NCI-H82 (cell line): ENCODE measurements at regions not wholly inside any gene's neighbourhood (a gene's known extent, or its start where the extent isn't known, plus 50 kb on each side); places are given as distances from the start of the nearest gene placed in this dataset.

Source experiments
- DNase-seq: peaks from one replicate; lab custom pipeline; 2025; lab: John Stamatoyannopoulos, UW

DNA sequence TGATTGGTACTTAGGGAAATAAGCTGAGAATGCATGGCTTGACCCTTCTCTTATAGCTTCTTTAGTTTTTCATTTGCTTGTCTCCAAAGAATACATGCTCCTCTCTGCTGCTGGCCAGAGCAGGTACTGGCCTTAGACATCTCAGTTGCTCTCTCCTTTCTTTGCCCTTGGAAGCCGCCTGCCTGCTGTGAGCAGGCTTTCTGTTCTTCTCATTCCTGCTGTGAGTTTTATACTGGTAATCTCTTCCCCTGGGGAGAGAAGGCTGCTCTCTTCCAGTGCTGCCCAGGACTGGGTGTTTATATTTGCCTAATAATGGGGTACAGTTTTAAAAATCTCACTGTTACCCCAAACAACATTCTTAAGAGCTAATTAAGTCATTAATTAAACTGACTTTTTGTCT lies 323.5 kb upstream of the LRRC7 start:
- no peak for DNase-seq

DNA sequence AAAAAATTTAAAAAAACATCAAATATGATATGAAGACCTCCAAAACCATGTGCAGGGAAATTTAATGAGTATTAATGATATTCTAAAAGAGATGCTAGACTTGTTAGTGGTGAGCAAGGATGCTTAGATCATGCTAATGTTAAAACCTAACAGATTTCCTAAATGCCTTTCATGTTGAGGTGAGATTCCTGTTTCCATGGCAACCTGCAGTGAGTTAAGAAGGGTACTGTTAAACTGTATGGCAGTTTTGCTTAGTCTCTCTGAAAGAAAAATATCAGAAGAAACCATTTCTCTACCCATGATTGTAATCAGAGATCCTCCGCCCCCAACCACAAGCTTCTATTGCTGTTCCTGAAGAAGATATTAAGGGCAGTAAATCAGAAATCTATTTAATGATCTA lies 321.6 kb upstream of the LRRC7 start:
- DNase-seq = no peak

DNA sequence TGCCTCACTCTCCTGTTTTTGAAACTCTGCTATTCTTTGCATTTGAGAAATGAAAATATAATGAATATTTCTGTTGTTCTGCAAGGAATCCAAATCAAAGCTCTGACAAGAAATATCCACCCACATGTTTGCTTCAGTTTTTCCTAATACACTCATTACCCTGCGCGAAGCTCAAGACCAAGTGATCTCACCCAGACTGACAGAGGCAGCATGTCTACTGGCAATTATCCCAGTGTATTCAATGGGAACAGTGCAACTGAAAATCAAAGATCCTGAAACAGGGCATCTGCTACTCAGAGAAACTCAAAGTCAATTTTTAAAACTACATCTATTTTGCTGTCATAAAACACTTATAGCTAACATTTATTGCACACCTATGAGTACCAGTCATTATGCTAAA lies 321.0 kb upstream of the LRRC7 start:
- no peak for DNase-seq

DNA sequence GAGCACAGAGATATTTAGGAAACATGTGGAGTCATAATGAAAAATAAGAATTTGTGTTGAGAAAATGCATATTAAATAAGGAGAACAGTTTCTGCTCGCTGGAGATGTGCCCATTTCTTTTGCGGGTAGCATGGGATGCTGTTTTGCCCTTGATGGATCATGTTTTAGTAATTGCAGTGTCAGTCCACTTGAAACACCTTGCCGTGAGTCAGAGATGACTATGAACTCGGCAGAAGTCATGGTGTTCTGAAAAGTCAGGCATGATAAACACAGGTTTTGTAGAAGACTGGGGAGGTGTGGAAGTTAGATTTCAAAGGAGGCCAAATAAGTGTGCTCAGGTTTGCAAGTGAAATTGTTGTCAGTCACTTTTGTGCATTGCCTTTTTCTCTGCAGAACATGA lies 315.0 kb upstream of the LRRC7 start:
- DNase-seq = no peak

DNA sequence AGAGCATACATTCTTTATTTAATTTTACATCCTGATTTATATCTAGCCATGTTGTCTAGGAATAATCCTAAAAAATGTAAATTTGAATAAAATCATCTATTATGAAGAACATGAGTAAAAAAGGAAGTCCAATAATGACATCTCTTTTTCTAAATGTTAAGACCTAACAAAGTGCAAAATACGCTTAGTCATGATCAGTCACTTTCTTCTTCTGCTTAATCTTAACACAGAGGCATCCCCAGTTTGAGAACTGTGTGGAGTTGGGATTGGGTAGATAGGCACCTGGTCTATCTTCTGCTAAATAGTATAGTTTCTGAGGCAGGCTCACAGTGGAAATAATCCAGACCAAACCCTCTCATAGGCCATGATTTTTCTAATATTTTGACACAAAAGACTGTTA lies 311.7 kb upstream of the LRRC7 start:
- no peak for DNase-seq

DNA sequence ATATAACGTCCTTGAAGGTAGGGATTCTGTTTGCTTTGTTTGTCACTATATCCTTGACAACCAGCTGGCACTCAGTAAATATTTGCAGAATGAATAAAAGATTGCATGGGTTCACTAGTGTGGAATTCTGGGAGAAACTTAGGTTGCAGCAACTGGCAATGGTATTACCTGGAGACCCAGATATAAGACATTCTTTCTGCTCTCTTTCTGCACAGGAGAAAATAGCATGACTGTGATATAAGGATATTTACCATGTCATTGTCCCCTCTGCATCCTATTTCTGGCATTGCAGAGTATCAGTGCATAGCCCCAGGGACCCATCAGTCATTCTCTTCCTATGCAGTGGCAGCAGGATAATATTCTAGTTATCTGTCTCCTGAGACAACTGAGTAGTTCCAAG lies 308.9 kb upstream of the LRRC7 start:
- no peak for DNase-seq

DNA sequence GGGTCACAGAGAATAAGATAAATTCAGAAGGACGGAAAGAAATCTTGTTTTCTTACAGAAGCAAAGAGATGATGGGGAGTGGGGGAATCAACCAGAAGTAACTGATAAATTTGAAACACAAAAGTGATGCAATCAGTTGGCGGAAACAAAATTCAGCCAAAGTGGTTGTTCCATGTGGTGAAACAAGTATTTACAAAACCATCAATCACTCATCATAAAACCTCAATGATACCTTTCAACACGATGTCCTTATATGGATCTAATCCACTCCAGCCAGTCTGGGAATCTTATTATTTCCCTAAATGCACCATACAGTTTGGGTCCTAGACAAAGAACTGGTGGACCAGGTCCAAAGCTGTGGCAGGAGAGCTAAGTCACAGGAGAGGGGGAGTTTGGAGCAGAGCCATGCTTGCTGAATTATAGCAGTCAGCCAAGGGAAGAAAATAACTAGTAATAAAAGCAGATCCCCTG lies 303.8 kb upstream of the LRRC7 start:
- DNase-seq = no peak

DNA sequence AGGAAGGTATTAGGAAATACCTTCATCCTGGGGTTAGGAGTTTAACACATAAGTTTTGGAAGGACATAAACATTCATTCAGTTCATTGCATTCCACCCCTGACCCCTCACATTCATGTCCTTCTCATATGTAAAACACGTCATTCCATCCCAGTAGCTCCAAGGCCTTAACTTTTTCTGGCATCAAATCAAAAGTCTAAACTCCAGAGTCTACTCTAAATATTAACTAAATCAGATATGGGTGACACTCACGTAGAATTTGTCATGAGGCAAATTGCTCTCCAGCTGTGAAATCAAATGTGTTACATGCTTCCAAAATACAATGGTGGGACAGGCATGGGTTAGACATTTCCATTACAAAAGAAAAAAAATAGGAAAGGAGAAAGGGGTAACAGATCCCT lies 298.2 kb upstream of the LRRC7 start:
- no peak for DNase-seq

DNA sequence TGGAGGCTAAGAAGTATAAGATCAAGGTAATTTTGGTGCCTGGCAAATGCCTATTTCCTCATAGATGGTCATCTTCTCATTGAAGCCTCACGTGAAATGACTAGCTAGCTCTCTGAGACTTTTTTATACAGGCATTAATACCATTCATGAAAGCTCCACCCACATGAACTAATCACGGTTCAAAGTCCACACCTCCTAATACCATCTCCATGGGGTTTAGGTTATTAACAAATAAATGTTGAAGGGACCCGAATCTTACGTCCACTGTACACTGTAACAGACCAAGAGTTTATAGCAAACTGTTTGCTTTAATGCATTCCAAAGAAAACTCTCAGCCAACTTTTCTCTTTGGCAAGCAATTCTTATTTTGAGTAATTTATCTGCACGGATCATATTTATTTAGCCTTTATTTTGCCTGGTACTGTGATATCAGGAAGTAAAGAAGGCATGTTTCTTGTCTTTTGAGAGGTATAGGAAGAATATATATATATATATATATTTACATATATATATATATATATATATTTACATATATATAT lies 296.1 kb upstream of the LRRC7 start:
- DNase-seq = no peak

DNA sequence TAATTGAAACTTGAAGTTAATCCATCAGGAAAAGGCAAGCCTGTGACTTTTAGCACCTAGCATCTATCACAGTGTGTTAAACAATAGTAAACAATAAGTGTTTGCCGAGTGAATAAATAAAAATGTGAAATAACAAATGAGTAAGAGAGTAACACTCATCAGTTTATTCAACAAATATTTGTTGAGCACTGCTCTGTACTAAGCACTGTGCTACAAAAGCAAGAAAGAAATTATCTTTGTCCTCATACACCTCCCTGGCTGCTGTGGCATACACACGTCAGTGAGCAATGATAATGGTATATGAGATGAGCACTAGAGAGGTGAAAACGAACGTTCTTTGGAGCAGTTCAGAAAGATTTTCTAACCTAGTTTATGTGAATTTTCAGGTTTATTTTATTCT lies 295.0 kb upstream of the LRRC7 start:
- no peak for DNase-seq

DNA sequence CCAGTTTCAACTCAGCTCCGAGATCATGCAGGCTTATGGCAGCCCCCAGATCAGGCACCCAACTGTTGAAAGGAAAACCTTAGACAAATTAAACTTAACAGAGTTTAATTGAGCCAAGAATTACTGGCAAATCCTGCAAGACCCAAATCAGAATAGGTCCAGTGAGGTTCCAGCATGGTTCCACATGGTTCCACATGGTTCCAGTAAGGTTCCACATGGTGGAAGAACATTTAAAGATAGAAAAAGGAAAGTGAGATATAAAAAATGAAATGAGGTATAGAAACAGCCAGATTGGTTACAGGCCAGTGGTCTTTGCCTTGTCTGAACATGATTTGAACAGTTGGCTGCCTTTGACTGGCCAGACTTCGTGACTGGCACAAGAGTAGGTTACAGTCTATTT lies 288.8 kb upstream of the LRRC7 start:
- DNase-seq = no peak

DNA sequence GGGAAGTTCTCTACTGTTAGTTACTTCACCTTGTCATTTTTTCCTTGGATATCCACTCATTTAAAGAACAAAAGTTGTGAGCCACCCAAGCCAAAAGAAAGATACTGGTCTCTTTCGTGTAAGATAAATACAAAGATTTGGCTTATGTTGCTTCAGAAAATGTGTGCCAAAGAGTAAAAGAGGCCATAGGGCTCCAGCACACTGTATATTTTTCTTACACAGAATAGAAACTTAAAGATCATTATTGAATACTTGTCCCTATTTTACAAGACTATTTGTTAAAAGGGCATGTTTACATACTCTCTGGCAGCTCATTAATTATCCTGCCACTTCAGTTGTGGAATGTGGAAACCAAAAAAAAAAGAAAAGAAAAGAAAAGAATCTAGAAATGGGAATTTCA lies 284.2 kb upstream of the LRRC7 start:
- DNase-seq = no peak

DNA sequence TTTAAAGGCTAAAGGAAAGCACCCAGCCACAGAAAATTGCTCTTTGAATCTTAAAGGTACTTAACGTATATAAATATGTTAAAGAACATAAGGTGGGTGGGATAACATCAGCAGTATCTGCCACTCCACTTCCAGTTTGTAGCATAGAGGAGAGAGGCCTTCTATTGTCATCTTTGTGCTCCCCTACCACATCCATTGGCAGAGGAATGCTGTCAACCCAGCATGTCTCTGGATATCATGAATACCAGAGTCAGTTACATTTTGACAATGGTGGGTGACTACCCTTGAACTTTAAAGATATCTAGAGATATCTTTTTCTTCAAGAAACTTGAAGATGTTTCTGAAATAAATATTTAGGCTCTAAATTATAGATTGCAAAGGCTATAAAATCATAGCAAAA lies 283.2 kb upstream of the LRRC7 start:
- DNase-seq = no peak

DNA sequence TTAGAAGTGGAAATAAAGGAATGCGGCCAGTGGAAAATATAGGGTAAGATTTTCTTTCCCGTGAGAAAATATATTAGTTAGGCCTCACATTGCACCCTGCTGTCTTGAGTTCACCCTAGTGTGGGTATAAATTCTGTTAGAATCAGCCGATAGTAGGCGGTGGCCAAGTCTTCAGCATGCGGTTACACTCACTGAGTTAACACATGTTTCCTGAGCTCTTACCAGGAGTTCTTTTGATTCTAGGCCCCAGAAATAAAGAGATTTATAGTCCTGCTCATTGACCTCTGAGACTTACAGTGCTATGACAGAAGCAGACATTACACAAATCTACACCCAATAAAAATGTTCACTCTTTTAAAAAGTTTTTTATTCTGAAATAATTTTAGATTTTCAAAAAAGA lies 279.3 kb upstream of the LRRC7 start:
- DNase-seq = no peak

DNA sequence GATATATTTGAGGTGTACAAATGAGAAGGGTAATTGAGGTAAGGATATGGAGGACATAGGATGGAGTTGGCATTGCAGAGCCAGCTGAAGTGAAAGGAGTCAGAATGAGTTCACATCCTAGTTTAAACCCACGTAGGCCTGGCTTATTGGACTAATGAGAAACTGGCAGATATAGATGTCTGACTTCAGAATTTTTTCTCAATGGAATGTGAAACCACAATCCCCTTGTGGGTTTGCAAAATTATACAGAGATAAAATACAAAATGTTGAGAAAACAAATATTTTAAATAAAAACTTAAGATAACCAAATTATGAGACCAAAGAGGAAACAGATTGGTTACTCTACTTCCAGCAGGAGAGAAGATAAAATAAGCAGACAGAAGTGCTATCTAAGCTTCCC lies 277.4 kb upstream of the LRRC7 start:
- DNase-seq = no peak

DNA sequence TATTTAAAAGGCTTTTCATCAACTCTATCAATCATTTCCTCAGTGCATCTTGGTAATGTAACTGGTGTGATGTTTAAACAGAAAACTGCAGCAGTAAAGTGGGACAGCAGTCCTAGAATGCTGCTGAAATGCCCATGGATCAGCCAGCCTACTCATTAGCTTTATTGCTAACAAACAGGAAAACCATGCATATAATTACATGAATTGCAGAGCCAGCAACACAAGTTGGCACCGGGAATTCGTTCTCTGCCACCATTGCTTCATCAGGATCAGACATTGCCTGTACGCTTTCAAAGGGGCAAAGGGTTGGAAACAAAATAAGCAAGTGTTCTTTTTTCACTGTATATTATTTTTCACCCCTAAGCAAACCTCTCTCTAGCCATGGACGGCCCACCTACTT lies 276.2 kb upstream of the LRRC7 start:
- no peak for DNase-seq

DNA sequence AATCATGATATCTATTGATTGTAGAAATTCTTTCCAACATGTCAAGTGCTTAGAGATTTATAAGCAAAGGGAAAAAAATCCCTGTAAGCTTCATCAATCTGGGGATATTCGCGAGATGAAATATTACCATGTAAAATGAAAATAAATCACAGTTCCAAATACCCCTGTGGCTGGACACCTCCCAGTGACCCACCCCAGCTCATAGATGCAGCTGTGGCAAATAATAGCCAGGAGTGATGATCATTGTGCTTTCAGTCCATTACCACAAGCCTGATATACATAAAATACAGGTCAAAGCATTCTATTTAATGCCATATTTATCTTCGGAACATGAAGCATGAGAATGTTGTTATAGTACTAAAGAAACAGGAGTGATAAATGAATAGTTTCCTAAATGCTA lies 274.9 kb upstream of the LRRC7 start:
- no peak for DNase-seq

DNA sequence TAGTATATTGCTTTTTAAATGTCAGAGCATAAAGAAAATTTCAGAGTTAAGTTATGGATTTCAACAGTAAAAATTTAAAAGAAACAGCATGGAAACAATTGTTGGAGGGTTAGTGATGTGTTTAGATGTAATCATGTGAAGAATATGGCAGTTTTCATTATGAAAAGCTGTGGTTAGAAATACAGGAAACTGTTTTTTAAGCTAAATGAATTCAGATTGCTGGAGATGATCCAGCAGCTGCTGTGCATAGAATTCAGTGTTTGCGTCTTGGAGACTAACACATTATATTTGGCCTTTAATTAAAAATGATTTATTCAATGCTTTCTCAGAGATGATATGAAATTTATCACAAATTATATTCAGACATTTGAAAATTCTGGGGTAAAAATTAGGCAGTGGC lies 273.6 kb upstream of the LRRC7 start:
- DNase-seq = no peak

DNA sequence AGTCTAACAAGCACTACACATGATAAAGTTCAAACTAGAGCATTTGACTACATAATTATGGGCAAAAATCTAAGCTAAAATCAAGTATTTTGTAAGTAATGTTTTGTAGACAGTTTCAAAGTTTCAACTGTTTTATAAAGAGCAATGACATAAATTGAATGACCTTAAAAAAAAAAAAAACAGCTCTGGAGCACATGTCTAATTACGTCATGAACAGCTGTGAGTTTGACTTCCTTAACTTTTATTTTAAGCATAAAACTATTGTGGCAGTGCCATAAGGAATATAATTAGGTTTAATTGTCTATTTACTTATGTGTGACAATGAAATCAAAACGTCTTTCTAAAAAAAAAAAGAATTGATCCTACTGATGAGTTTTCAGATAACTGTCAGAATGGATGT lies 272.5 kb upstream of the LRRC7 start:
- DNase-seq = no peak

DNA sequence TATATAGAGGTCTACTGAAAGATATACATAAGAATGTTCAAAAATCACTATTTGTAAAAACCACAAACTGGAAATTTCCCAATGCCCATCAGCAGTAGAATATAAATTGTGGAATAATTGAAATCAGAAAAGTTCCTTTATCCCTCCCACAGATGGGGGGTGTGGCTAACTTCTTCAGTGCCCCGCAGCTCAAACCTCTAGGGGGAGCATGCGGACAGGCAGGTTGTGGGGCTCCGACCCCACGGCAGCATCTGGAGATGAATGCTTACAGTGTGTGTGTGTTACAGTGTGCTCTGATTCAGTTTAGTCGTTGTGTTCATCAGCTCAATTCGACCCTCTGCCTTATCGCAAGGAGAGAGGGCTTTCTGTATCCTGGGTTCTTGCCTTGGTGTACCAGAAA lies 262.1 kb upstream of the LRRC7 start:
- peak; percentile 53 for DNase-seq

DNA sequence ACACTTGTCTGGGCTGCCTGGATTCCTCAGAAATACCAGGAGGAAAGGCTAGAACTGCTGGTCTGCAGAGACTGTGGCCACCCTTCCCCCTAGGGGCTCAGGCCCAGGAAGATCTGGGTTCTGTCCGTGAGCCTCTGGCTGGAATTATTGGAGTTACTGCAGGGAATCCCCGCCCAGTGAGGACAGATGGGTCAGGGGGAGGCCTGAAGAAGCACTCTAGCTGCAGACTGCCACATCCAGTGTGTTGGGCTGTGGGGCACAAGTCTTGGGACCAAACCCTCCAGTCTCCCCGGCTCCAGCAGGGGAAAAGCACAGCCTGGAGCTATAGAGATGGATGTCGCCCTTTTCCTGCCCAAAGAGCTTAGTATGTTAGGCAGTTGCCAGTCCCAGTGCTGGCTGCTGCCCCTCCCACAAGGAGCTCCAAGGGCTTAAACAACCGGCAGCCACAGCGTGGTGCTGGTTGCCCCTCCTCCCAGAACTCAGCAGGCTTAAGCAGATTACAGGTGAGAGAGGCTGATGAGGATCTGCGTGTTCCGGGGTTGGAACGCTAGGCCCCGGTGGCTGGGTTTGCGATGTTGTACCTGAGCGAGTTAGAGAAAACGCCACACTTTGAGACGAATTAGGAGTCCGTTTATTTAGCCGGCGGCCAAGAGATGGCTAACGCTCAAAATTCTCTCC lies 255.5 kb upstream of the LRRC7 start:
- peak; percentile 65 for DNase-seq

DNA sequence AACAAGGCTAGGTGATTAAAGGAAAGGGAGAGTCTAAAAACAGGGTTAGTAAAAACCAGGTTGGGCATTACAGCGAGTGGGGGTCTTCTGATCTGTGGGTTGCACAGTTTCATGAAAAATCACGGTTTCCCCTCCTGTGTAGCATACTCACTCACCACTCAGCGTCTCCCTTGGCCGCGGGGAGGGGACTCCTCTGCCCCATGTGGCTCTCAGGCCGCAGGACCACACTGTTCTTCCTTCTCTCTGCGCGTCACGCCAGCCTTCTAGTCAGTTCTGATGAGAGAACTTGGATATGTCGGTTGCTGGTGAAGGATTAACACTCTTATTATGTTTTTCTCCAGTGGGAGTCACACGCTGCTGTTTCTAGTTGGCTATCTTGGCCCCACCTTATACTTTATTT lies 254.6 kb upstream of the LRRC7 start:
- no peak for DNase-seq

DNA sequence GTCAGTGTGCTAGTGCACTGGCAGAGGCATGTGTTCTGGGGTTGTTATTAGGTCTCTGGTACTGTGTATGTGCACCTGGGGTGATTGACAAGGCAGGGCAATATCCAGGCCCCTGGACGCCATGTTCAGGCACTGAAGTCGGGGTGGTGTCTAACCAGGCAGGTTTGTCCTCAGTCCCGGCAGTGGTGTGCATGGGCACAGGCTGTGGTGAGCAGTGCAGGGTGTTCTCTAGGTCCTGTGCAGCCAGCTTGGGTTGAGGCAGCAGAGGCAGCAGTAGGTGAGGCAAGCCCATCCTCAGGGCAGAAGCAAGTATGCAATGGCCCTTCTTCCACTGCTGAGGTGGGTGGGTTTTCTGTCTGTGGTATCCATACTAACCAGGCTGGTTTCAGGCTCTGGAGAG lies 252.3 kb upstream of the LRRC7 start:
- DNase-seq = no peak

DNA sequence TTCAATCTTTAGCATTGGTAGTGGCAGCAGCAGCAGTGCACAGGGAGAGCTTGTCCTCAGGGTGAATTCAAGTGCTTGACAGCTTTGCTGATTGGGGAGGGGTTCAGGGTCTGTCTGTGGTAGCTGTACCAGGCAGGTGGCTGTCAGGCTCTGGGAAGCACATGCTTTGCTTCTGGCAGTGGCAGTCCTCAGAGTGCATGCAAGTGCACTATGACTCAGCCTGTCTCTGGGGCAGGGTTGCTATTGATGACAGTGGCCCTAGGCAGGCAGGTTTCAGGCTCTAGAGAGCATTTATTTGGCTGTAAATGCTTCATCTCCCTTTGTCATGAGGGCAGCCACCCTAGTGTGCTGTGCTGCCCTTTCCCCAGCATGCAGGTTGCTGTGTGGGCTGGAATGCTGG lies 251.9 kb upstream of the LRRC7 start:
- DNase-seq = no peak
